NCI-H748 treated with DMSO at 0.1 percent for 48 hours (cell line): ENCODE measurements at regions not wholly inside any gene's neighbourhood (a gene's known extent, or its start where the extent isn't known, plus 50 kb on each side); places are given as distances from the start of the nearest gene placed in this dataset.
"Not testable (repeated sequence)": the region's sequence is repeated elsewhere in the genome, so short reads cannot be mapped to it uniquely, and the experiment has no call there.

Experiments used
- DNase-seq: peaks from one replicate; lab custom pipeline; 2025; lab: John Stamatoyannopoulos, UW

GRCh38 chr12:58310809-58311622, 369.6 kb downstream of the ATP23 start:
- no peak for DNase-seq

- DNase-seq = no peak
These were observed 371.9 kb downstream of the ATP23 start for GRCh38 chr12:58313091-58313855.

GRCh38 chr12:58314610-58315009, 373.2 kb downstream of the ATP23 start:
- DNase-seq = no peak

GRCh38 chr12:58316926-58317325, 375.6 kb downstream of the ATP23 start:
- DNase-seq = no peak

GRCh38 chr12:58321414-58321813, 380.0 kb downstream of the ATP23 start:
- DNase-seq = no peak

GRCh38 chr12:58323676-58324075, 382.3 kb downstream of the ATP23 start:
- no peak for DNase-seq

- no peak for DNase-seq
These were observed 384.2 kb downstream of the ATP23 start for GRCh38 chr12:58325561-58325960.

GRCh38 chr12:58326534-58326933, 385.2 kb downstream of the ATP23 start:
- no peak for DNase-seq

GRCh38 chr12:58336581-58337242, 395.3 kb downstream of the ATP23 start:
- not testable (repeated sequence) for DNase-seq

- DNase-seq = not testable (repeated sequence)
These were observed 396.2 kb downstream of the ATP23 start for GRCh38 chr12:58337539-58337938.

GRCh38 chr12:58341791-58342190, 400.4 kb downstream of the ATP23 start:
- DNase-seq = peak; percentile 43

GRCh38 chr12:58342736-58343135, 401.4 kb downstream of the ATP23 start:
- DNase-seq = no peak

GRCh38 chr12:58346032-58346632, 404.8 kb downstream of the ATP23 start:
- peak; percentile 86 for DNase-seq

GRCh38 chr12:58347188-58347587, 405.8 kb downstream of the ATP23 start:
- no peak for DNase-seq

- no peak for DNase-seq
These were observed 406.3 kb downstream of the ATP23 start for GRCh38 chr12:58347691-58348090.

GRCh38 chr12:58349161-58349560, 407.8 kb downstream of the ATP23 start:
- DNase-seq = peak; percentile 29

- no peak for DNase-seq
These were observed 415.4 kb downstream of the ATP23 start for GRCh38 chr12:58356794-58357193.

GRCh38 chr12:58357511-58357910, 416.1 kb downstream of the ATP23 start:
- no peak for DNase-seq

GRCh38 chr12:58358369-58358768, 417.0 kb downstream of the ATP23 start:
- DNase-seq = no peak

- no peak for DNase-seq
These were observed 417.7 kb downstream of the ATP23 start for GRCh38 chr12:58359084-58359483.

GRCh38 chr12:58361056-58361455, 419.7 kb downstream of the ATP23 start:
- DNase-seq = no peak

GRCh38 chr12:58363971-58364370, 422.6 kb downstream of the ATP23 start:
- DNase-seq = no peak
